KMS-11 (cell line): ENCODE measurements at regions not wholly inside any gene's neighbourhood (a gene's known extent, or its start where the extent isn't known, plus 50 kb on each side); places are given as distances from the start of the nearest gene placed in this dataset.

Experiments
- H2AFZ ChIP-seq: fragments of 200-600 bp; sonication (generic); 2 replicates; pipeline ENCODE4 v1.6.1; 2016; ENCODE audit warnings: antibody characterized with exemption, mixed run types, low read depth
- H3K27ac ChIP-seq: fragments of 200-600 bp; sonication (generic); 2 replicates; pipeline ENCODE4 v1.6.1; 2016; ENCODE audit warnings: mild to moderate bottlenecking, mixed run types
- H3K27me3 ChIP-seq: fragments of 200-600 bp; sonication (generic); 2 replicates; pipeline ENCODE4 v1.6.1; 2017; ENCODE audit warnings: mild to moderate bottlenecking, low read depth, mixed run types, moderate library complexity; ENCODE audit not compliant: insufficient read depth
- H3K36me3 ChIP-seq: fragments of 200-600 bp; sonication (generic); 2 replicates; pipeline ENCODE4 v1.6.1; 2017; ENCODE audit warnings: mild to moderate bottlenecking, mixed run types; ENCODE audit not compliant: insufficient read depth
- H3K4me1 ChIP-seq: fragments of 200-600 bp; sonication (generic); 2 replicates; pipeline ENCODE4 v1.6.1; 2016; ENCODE audit warnings: mild to moderate bottlenecking, low read depth, mixed run types; ENCODE audit not compliant: poor library complexity, severe bottlenecking
- H3K4me2 ChIP-seq: fragments of 200-600 bp; sonication (generic); 2 replicates; pipeline ENCODE4 v1.7.0; 2016; ENCODE audit warnings: mild to moderate bottlenecking, mixed run types
- H3K4me3 ChIP-seq: fragments of 200-600 bp; sonication (generic); IDR thresholded peaks from 2 replicates; pipeline ENCODE4 v1.6.1; 2017; ENCODE audit warnings: low read depth, low read length, mixed read lengths; ENCODE audit not compliant: insufficient read depth
- H3K79me2 ChIP-seq: fragments of 200-600 bp; sonication (generic); 2 replicates; pipeline ENCODE4 v1.6.1; 2016; ENCODE audit warnings: low read depth, mixed run types; ENCODE audit not compliant: insufficient read depth
- H3K9ac ChIP-seq: fragments of 200-600 bp; sonication (generic); 2 replicates; pipeline ENCODE4 v1.6.1; 2016; ENCODE audit warnings: mild to moderate bottlenecking, mixed run types
- H4K20me1 ChIP-seq: fragments of 200-600 bp; sonication (generic); 2 replicates; pipeline ENCODE4 v1.6.1; 2016; ENCODE audit warnings: mild to moderate bottlenecking, mixed run types; ENCODE audit not compliant: insufficient read depth
- CTCF ChIP-seq: fragments of 200-600 bp; sonication (generic); conservative IDR thresholded peaks from 2 replicates; pipeline ENCODE4 v1.6.1; 2017; ENCODE audit warnings: low read depth, mild to moderate bottlenecking, antibody characterized with exemption, low read length, moderate library complexity, mixed read lengths

- TF ChIP-seq CTCF, result no peak
- H3K4me2 ChIP-seq, result no peak overlapping the region
- H3K79me2 ChIP-seq, result no peaks in the 10 kb centered on the region
- no peaks in the 10 kb centered on the region for H3K36me3 ChIP-seq
- no peak overlapping the region for H3K4me3 ChIP-seq
- H3K4me1 ChIP-seq, result no peaks in the 10 kb centered on the region
- no peak overlapping the region for H2AFZ ChIP-seq
- no peaks in the 10 kb centered on the region for H4K20me1 ChIP-seq
- H3K9ac ChIP-seq, result no peak overlapping the region
- no peaks in the 10 kb centered on the region for H3K27me3 ChIP-seq
- no peak overlapping the region for H3K27ac ChIP-seq
Measured at GRCh38 chr13:26476782-26477142, 80.7 kb upstream of the WASF3 start.

- Histone ChIP-seq H3K27me3 (no peaks in the 10 kb centered on the region), H3K9ac (no peak overlapping the region), H3K36me3 (no peaks in the 10 kb centered on the region), H3K79me2 (no peaks in the 10 kb centered on the region), H2AFZ (no peak overlapping the region), H4K20me1 (no peaks in the 10 kb centered on the region), H3K4me1 (no peaks in the 10 kb centered on the region), H3K4me3 (no peak overlapping the region), H3K27ac (no peak overlapping the region), H3K4me2 (no peak overlapping the region)
- TF ChIP-seq CTCF, result no peak
Measured at GRCh38 chr13:26477681-26478080, 79.8 kb upstream of the WASF3 start.

GRCh38 chr13:26480246-26480855 is 77.1 kb upstream of the WASF3 start:
- no peaks in the 10 kb centered on the region for H3K79me2 ChIP-seq
- no peaks in the 10 kb centered on the region for H3K27me3 ChIP-seq
- H3K36me3 ChIP-seq, result no peaks in the 10 kb centered on the region
- no peak overlapping the region for H3K9ac ChIP-seq
- H4K20me1 ChIP-seq, result no peaks in the 10 kb centered on the region
- no peak overlapping the region for H3K4me2 ChIP-seq
- no peak for TF ChIP-seq CTCF
- H3K4me3 ChIP-seq, result no peak overlapping the region
- no peaks in the 10 kb centered on the region for H3K4me1 ChIP-seq
- no peak overlapping the region for H3K27ac ChIP-seq
- H2AFZ ChIP-seq, result no peak overlapping the region

- peak; percentile 80 for TF ChIP-seq CTCF
- no peak overlapping the region for H3K4me3 ChIP-seq
- no peak overlapping the region for H3K9ac ChIP-seq
Measured at GRCh38 chr13:26482451-26483197, 74.9 kb upstream of the WASF3 start.

More at GRCh38 chr13:26482451-26483197, 74.9 kb upstream of the WASF3 start:
- H3K36me3 ChIP-seq, result no peaks in the 10 kb centered on the region
- H3K4me2 ChIP-seq, result no peak overlapping the region; the same call in 1 of the 2 replicates
- H2AFZ ChIP-seq, result peak overlapping the region; percentile 70; the same call in 1 of the 2 replicates
- no peaks in the 10 kb centered on the region for H3K79me2 ChIP-seq
- no peak overlapping the region for H3K27ac ChIP-seq
- H3K4me1 ChIP-seq, result no peaks in the 10 kb centered on the region
- H3K27me3 ChIP-seq, result no peaks in the 10 kb centered on the region
- H4K20me1 ChIP-seq, result no peaks in the 10 kb centered on the region
